Right cardiac atrium (tissue), 5 donors: ENCODE measurements at regions not wholly inside any gene's neighbourhood (a gene's known extent, or its start where the extent isn't known, plus 50 kb on each side); places are given as distances from the start of the nearest gene placed in this dataset.

Experiments
- ATAC-seq, 2 donors: fragments of 200-7000 bp; cut with Tn5 transposase; one replicate each; pipeline versions ENCODE4 v1.8.0 to v1.9.1; 2020; ENCODE audit warnings: moderate library complexity in 2 of 2, mild to moderate bottlenecking in 1 of 2
- DNase-seq, 3 donors: peaks; one replicate each; pipeline ENCODE4 v3.0.0-alpha.2; 2020
- H3K27ac ChIP-seq: one replicate; pipeline ENCODE4 v1.5.1; 2013; ENCODE audit warnings: mild to moderate bottlenecking, low read length, control low read depth, moderate library complexity
- H3K27me3 ChIP-seq: one replicate; pipeline ENCODE4 v1.6.1; 2013; ENCODE audit not compliant: control insufficient read depth, insufficient read depth
- H3K4me1 ChIP-seq: one replicate; pipeline ENCODE4 v1.6.1; 2013; ENCODE audit warnings: low read length; ENCODE audit not compliant: control insufficient read depth, insufficient read depth
- H3K4me3 ChIP-seq: one replicate; pipeline ENCODE4 v1.5.1; 2013; ENCODE audit warnings: low read length, control low read depth
- H3K9me3 ChIP-seq: one replicate; pipeline ENCODE4 v1.6.1; 2013; ENCODE audit warnings: low read length; ENCODE audit not compliant: control insufficient read depth
- WGBS: extraction: QIAGEN DNeasy Blood & Tissue Kit; methylation state at CpG from one replicate; pipeline ENCODE4 v1.1.7; 2013; 5-methylcytosine and 5-hydroxymethylcytosine counted together
- intact Hi-C, 4 donors: fragments of 100-400 bp; cut with DNase I; formaldehyde crosslinking; loops; one replicate each; pipeline versions ENCODE4 v1.11.0 to v1.14.0; 2022 to 2023
- donor health status: healthy with polysubstance abuse.
- donor health status: DM: no; HTN: yes; CAD: no.
- donor health status: DM: no; HTN: no; CAD: no.
- donor health status: DM: no; HTN: yes; CAD: no; lungs with severe emphysema.
- donor health status: DM: yes; HTN: yes; CAD: no.

DNA sequence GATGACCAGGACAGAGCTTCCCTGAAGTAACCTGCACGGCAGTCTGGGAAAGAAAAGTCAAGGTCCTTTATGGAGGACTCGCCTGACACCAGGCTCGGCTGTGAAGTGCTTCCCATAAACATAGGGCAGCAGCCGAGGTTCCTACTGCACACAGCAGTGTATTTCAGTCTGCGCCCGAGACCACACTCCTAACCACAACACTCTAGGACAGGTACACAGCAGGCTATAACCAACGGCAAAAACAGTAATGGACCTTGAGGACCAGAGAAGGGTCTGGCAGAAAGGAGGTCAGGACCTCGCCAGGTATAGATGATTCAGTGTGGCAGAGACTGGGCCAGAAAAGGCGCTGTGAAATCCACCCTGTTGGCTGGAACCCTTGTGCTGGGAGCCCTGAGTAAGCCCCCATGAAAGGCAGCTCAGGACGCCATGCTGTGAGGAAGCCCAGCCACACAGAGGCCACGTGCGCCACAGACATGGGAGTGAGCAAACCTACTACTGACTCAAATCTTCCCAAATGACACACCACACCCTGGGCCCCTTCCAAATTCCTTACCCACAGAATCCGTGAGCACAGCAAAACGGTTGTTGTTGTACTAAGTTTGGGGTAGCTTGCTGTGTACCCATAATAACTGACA lies 129.6 kb upstream of the CST7 start:
- ATAC-seq = no peak
- WGBS = 88% methylated on average over 14 of the region's 14 CpGs
- H3K9me3 ChIP-seq = no peaks in the 10 kb centered on the region

DNA sequence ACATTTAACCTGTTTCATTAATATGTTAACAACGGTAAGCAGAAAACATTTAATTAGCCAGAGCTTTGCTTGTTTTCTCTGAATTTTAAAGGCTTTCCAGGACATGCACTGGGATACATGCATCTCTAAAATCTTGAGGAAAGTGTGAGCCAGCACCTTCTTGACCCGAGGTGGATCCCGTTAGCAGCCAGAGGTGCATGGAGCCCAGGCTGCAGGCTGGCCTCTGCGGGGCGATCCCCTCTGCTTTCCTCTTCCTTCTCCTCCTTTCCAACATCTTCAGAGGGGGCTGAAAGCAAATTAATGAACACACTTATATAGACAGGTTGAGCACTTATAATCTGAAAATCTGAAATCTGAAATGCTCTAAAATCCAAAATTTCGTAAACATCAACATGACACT lies 128.7 kb upstream of the CST7 start:
- Histone ChIP-seq H3K4me3 (no peak overlapping the region), H3K27me3 (no peaks in the 10 kb centered on the region), H3K27ac (no peak overlapping the region), H3K9me3 (no peaks in the 10 kb centered on the region), H3K4me1 (no peaks in the 10 kb centered on the region)
- intact Hi-C loops = no loop called here
- WGBS = 94% methylated on average over 6 of the region's 6 CpGs
- ATAC-seq (no peak), DNase-seq (no peak)

More for the DNA sequence above, 129.6 kb upstream of the CST7 start:
- Histone ChIP-seq H3K27me3 (no peaks in the 10 kb centered on the region), H3K27ac (no peak overlapping the region), H3K4me3 (no peak overlapping the region), H3K4me1 (no peaks in the 10 kb centered on the region)
- DNase-seq = no peak
- intact Hi-C loops = no loop called here

DNA sequence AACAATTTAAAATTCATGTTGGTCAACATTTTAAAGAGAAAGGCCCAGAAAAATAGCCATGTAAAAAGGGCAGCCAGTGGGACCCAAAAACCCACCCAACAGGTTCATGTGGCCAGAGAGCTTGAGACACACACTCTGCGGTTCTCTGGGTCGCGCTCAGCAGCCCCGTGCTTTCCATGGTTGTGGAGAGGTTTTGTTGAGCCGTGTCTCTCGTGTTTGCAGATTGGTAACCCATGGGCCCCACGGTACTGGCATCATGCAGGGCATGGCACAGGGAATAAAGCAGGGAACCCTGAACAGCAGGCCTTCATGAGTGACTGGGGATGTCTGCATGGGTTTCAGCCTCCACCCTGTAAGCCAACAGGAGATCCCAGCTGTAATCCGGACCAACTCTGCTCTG lies 127.7 kb upstream of the CST7 start:
- Histone ChIP-seq H3K27me3 (no peaks in the 10 kb centered on the region), H3K4me3 (no peak overlapping the region), H3K4me1 (no peaks in the 10 kb centered on the region), H3K27ac (no peak overlapping the region), H3K9me3 (no peaks in the 10 kb centered on the region)
- ATAC-seq = no peak
- no peak for DNase-seq
- 93% methylated on average over 8 of the region's 8 CpGs for WGBS
- intact Hi-C loops = no loop called here

DNA sequence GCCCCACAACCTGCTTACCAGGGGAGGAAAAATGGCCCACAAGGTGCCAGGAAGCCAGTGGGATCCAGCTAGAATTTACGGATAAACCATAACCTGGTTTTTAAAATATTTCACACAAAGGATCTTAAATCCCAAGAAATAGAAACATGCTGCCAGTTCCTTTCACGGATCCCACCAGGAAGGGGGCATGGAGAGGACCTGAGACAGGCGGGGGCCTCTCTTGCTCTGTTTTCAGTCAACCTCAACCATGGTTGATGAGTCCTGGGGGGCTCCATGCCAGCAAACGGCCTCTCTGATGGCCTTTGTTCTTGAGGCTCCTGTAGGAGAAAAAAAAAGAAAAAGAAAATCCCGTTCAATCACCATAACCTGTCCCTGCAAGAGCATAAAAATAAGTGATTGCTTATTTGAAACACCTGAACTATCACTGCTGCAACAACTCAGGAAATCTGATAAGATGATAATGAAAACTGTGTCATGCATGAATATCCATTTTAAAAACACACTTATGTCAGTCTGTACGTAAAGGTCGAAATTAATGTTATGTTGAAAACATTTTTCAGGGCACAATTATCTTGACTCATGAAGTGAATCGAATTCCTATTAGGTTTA lies 125.8 kb upstream of the CST7 start:
- Histone ChIP-seq H3K27ac (no peak overlapping the region), H3K4me1 (no peaks in the 10 kb centered on the region), H3K4me3 (no peak overlapping the region), H3K9me3 (no peaks in the 10 kb centered on the region), H3K27me3 (no peaks in the 10 kb centered on the region)
- intact Hi-C loops = no loop called here
- DNase-seq (no peak), ATAC-seq (no peak)
- WGBS = 81% methylated on average over 8 of the region's 8 CpGs

DNA sequence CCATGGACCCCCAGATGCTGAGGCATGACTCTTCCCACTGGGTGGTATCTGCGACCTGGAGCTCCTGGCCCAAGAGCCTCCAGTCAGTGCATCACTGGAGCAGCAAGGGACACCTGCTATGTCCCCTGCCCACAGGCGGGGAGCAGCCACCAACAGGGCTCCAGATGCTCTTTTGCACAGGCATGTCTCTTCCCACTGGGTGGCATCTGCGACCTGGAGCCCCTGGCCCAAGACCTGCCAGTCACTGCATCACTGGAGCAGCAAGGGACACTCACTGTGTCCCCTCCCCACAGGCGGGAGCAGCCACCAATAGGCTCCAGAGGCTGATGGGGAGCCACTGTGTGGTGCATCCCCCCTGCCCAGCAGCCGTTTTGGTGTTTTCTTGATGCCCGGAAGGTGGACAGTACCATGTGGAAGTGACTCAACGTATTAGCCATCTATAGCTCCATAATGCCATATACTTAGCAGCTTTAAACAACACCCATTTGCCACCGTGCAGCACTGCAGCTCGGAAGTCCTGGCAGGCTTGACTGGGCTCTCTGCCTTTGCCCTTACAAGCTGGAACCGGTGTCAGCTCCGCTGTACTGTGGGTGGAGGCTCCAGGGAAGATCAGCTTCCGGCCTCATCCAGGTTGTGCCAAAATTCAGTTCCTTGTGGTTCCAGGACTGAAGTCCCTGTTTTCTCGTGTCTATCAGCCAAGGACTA lies 124.9 kb upstream of the CST7 start:
- Histone ChIP-seq H3K27me3 (no peaks in the 10 kb centered on the region), H3K9me3 (no peaks in the 10 kb centered on the region), H3K4me1 (no peaks in the 10 kb centered on the region), H3K27ac (no peak overlapping the region), H3K4me3 (no peak overlapping the region)
- no peak for DNase-seq
- intact Hi-C loops = no loop called here
- no peak for ATAC-seq
- WGBS = 78% methylated on average over 13 of the region's 13 CpGs

DNA sequence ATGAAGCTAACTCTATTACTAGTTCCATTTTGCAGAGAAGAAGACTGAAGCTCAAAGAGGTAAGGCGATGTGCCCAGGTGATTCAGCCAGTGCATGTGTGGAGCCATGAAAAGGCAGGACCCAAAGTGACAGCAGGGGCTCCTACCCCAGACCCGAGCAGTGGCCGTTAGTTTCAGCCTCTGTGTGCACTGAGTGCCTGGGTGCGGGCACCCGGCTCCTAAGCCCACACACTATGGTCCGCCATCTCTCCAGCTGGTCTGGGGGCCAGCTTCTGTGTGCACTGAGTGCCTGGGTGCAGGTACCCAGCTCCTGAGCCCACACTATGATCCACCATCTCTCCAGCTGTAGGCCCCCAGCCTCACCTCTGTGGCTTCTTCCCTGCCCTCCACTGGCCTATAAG lies 123.5 kb upstream of the CST7 start:
- H3K4me1 ChIP-seq = no peaks in the 10 kb centered on the region
- ATAC-seq (no peak), DNase-seq (no peak)
- WGBS = 92% methylated on average over 6 of the region's 6 CpGs
- no peaks in the 10 kb centered on the region for H3K27me3 ChIP-seq
- intact Hi-C loops = no loop called here
- no peak overlapping the region for H3K27ac ChIP-seq
- no peaks in the 10 kb centered on the region for H3K9me3 ChIP-seq
- H3K4me3 ChIP-seq = no peak overlapping the region

DNA sequence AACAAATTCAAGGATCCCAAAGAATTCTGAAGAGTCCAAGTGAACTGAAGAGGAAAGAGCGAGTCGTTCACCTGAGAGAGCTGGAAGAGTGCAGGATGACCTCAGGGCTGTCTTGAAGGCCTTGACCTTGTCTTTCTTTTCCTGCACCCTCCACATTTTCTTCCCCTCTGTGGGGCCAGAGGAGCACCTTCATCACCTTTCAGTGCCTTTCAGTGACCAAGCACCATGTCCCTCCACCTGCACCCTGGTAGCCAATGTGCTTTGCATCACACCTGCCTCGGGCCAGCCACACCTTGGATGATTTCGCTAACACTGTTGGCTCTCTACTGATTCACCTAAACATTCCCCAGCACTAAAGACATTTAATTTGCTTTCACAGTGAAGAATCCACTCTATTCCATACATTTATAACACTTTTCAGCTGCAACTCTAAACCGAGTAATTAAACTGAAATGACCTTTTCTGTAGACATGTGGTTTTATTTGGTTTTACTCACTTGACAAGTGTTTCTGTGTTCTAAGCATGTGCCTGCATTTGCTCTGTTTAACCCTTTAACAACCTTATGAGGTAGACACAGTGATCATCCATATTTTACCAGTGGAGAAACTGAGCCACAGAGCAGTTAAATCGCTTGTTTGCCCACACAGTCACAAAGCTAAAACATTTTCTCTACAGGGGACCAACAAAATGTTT lies 121.3 kb upstream of the CST7 start:
- DNase-seq = no peak

DNA sequence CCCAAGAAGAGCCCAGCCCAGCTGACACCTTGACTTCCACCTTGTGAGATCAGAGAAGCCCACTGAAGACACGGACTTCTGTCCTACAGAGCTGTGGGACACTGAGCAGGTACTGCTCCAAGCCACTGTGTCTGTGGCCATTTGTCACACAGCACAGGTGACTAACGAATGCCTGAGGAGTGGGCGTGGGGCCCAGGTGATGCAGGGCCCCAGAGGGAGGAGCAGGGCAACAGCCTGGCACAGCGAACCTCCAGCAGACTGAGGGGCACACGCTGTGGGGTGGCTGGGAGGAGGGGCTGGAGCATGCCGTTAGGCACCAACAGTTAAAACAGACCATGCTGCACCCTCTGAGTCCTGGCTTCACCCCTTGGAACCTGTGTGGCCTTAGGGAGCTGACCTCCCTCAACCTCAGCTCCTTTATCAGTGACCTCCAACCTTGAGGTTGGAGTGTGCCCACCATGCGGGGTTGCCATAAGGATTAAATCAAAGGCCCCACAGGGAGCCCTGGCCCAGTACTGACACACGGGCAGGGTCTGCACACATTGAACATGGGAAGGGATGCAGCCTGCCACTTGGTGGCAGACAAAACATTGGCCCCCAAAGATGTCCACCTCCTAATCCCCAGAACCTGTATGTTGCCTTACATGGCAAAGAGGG lies 119.9 kb upstream of the CST7 start:
- Histone ChIP-seq H3K9me3 (no peaks in the 10 kb centered on the region), H3K27ac (no peak overlapping the region), H3K4me1 (no peaks in the 10 kb centered on the region), H3K27me3 (no peaks in the 10 kb centered on the region), H3K4me3 (no peak overlapping the region)
- DNase-seq (no peak), ATAC-seq (no peak)
- 71% methylated on average over 8 of the region's 8 CpGs for WGBS
- intact Hi-C loops = no loop called here

More for the DNA sequence above, 121.3 kb upstream of the CST7 start:
- 89% methylated on average over 6 of the region's 6 CpGs for WGBS
- Histone ChIP-seq H3K27ac (no peak overlapping the region), H3K9me3 (no peaks in the 10 kb centered on the region), H3K27me3 (no peaks in the 10 kb centered on the region), H3K4me3 (no peak overlapping the region), H3K4me1 (no peaks in the 10 kb centered on the region)
- intact Hi-C loops = no loop called here
- no peak for ATAC-seq

DNA sequence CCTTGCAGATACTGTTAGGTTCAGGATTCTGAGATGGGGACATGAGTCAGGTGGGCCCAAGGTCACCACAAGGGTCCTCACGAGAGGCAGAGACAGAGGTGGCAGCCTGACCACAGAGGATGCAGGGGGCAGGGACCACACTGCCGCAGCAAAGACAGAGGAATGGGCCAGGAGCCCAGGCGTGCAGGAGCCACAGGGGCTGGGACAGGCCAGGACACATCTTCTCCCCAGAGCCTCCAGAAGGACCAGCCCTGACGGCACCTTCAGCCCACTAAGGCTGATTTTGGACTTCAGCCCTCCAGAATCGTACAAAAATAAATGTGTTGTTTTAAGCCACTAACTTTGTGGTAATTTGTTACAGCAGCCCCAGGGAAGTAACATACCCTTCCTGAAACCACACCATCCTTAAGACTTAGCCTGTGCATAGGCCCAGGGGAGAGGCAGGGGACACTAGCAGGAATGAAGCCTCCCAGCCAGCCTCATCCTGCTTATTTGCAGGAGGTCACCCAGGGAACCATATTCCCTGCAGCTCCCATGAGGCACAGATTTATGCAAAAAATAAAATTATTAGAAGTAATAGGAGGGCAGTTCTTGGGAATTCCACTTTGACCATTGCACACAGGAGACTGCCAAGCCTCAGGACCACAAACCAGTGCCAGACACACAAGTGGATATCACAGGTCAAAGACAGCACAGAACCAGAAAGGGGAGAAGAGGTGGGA lies 119.3 kb upstream of the CST7 start:
- H3K27me3 ChIP-seq = no peaks in the 10 kb centered on the region
- H3K4me3 ChIP-seq = no peak overlapping the region
- no peak for DNase-seq
- no peaks in the 10 kb centered on the region for H3K4me1 ChIP-seq
- H3K9me3 ChIP-seq = no peaks in the 10 kb centered on the region
- no peak for ATAC-seq
- intact Hi-C loops = loop anchor here in 1 of 4 donors (10.0 kb wide), 1 partner anchor 65 kb away; no protein-coding TSS in a partner anchor
- H3K27ac ChIP-seq = no peak overlapping the region
- WGBS = 83% methylated on average over 5 of the region's 5 CpGs

DNA sequence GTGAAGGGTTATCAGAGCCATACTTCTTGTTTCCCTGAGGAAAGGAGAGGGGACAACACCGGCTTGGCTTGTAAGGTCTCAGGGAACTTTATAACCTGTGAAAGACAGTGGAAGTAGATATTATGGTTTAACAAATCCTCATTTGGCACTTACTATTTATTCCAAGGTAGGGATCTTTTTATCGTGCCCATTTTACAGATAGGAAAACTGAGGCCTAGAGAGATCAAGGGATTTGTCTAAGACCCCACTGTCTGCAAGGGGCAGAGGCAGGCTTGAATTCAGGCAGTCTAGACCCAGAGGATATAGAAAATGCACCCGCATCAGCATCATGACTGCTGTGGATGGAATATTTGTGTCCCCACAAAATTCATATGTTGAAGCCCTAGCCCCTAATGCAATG lies 118.4 kb upstream of the CST7 start:
- ATAC-seq = no peak
- Histone ChIP-seq H3K9me3 (no peaks in the 10 kb centered on the region), H3K4me1 (no peaks in the 10 kb centered on the region), H3K4me3 (no peak overlapping the region), H3K27me3 (no peaks in the 10 kb centered on the region), H3K27ac (no peak overlapping the region)
- DNase-seq = no peak
- WGBS = 71% methylated on average over 3 of the region's 3 CpGs
- intact Hi-C loops = loop anchor here in 1 of 4 donors (10.0 kb wide), 1 partner anchor 64 kb away; no protein-coding TSS in a partner anchor
